Esophagus squamous epithelium (tissue), 5 donors: ENCODE measurements at regions not wholly inside any gene's neighbourhood (a gene's known extent, or its start where the extent isn't known, plus 50 kb on each side); places are given as distances from the start of the nearest gene placed in this dataset.
"Not testable (repeated sequence)": the region's sequence is repeated elsewhere in the genome, so short reads cannot be mapped to it uniquely, and the experiment has no call there.

ENCODE experiments used
- DNase-seq: peaks from one replicate; lab custom pipeline; 2025; lab: John Stamatoyannopoulos, UW
- H3K27ac ChIP-seq, 4 donors: fragments of 200-600 bp; sonication (generic); one replicate each; pipeline ENCODE4 v1.5.1; 2016 to 2019; ENCODE audit warnings: mild to moderate bottlenecking in 1 of 4
- H3K27me3 ChIP-seq, 4 donors: fragments of 200-600 bp; sonication (generic); 1 replicate in 3 of 4; 2 replicates in 1 of 4; pipeline versions ENCODE4 v1.5.1 to v1.6.0; 2017 to 2021; ENCODE audit warnings: antibody characterized with exemption in 1 of 4
- H3K36me3 ChIP-seq, 3 donors: fragments of 200-600 bp; sonication (generic); one replicate each; pipeline ENCODE4 v1.5.1; 2016 to 2019
- H3K4me1 ChIP-seq, 3 donors: fragments of 200-600 bp; sonication (generic); one replicate each; pipeline ENCODE4 v1.5.1; 2017 to 2019
- H3K4me3 ChIP-seq, 4 donors: fragments of 200-600 bp; sonication (generic); 1 replicate in 3 of 4; 2 replicates in 1 of 4; pipeline ENCODE4 v1.5.1; 2016 to 2019; ENCODE audit warnings: mild to moderate bottlenecking in 2 of 4, moderate library complexity in 1 of 4
- H3K9me3 ChIP-seq, 3 donors: fragments of 200-600 bp; sonication (generic); one replicate each; pipeline ENCODE4 v1.5.1; 2016 to 2019
- POLR2A ChIP-seq, 4 donors: fragments of 450-650 bp; IDR thresholded peaks; one replicate each; pipeline ENCODE4 v1.6.1; 2017; ENCODE audit warnings: antibody characterized with exemption in 4 of 4, mild to moderate bottlenecking in 4 of 4, moderate library complexity in 3 of 4
- WGBS, 2 donors: methylation state at CpG; one replicate each; pipeline ENCODE4 v1.1.5; 2018; 5-methylcytosine and 5-hydroxymethylcytosine counted together
- intact Hi-C: fragments of 100-400 bp; cut with DNase I; formaldehyde crosslinking; loops from one replicate; pipeline ENCODE4 v1.15.0; 2022
- TF ChIP-seq, protein P1 (sequence below), 6 experiments: fragments of 450-650 bp in 4 of 6; fragments of 200-600 bp in 2 of 6; sonication (generic) in 2 of 6; IDR thresholded peaks; one replicate each; pipeline ENCODE4 v1.5.1; 2016 to 2019; ENCODE audit warnings: antibody characterized with exemption in 6 of 6, mild to moderate bottlenecking in 4 of 6, moderate library complexity in 4 of 6
- donor health status: DM: yes; HTN: yes; CAD: no.

DNA sequence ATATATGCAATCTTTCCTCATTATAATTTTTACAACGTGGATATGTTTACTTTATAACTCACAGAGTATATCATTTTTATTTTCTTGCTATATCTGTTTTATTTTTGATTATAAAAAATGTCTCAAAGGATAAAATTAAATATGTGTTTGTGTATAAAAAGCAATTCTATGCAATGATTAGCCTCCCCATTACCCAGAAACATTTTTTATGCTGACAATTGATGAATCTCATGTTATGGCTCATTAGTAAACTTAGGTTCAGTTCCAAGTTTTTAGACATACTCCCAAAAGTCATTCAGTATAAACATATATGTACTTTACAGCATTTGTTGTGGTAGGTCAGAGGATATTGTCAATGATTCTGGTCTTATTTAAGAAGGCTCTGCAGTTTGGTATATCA, 540.1 kb upstream of the SPRY2 start:
- no peaks in the 10 kb centered on the region for H3K27me3 ChIP-seq
- DNase-seq: no peak
- TF ChIP-seq POLR2A (IDR thresholded peaks at IDR 0.05): no peak
- intact Hi-C loops: no loop called here
- no peaks in the 10 kb centered on the region for H3K4me1 ChIP-seq
- 17 to 26% methylated on average over 1 of the region's 1 CpG for WGBS, 2 donors
- no peaks in the 10 kb centered on the region for H3K36me3 ChIP-seq
- H3K4me3 ChIP-seq: no peak overlapping the region
- no peaks in the 10 kb centered on the region for H3K9me3 ChIP-seq
- H3K27ac ChIP-seq: no peak overlapping the region

DNA sequence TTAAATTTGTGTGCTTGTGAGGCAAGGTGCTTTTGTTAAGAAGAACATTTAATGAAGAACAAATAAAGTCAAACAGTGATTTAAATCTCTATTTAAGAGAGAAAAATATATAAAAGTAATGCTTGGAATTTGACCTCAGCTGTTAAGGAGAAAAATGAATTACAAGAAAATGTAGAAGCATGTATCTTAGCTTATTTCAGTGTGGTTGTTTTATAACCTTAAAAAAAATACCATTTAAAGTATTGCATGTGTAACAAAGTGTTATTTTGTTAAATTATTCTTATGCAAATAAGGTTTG, 537.0 kb upstream of the SPRY2 start:
- Histone ChIP-seq H3K27me3 (no peaks in the 10 kb centered on the region), H3K9me3 (no peaks in the 10 kb centered on the region), H3K4me3 (no peak overlapping the region), H3K4me1 (no peaks in the 10 kb centered on the region), H3K27ac (no peak overlapping the region), H3K36me3 (no peaks in the 10 kb centered on the region)
- TF ChIP-seq, protein P1, sequence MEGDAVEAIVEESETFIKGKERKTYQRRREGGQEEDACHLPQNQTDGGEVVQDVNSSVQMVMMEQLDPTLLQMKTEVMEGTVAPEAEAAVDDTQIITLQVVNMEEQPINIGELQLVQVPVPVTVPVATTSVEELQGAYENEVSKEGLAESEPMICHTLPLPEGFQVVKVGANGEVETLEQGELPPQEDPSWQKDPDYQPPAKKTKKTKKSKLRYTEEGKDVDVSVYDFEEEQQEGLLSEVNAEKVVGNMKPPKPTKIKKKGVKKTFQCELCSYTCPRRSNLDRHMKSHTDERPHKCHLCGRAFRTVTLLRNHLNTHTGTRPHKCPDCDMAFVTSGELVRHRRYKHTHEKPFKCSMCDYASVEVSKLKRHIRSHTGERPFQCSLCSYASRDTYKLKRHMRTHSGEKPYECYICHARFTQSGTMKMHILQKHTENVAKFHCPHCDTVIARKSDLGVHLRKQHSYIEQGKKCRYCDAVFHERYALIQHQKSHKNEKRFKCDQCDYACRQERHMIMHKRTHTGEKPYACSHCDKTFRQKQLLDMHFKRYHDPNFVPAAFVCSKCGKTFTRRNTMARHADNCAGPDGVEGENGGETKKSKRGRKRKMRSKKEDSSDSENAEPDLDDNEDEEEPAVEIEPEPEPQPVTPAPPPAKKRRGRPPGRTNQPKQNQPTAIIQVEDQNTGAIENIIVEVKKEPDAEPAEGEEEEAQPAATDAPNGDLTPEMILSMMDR (IDR thresholded peaks at IDR 0.05): no peak
- TF ChIP-seq POLR2A (IDR thresholded peaks at IDR 0.05): no peak
- DNase-seq: no peak
- intact Hi-C loops: no loop called here

DNA sequence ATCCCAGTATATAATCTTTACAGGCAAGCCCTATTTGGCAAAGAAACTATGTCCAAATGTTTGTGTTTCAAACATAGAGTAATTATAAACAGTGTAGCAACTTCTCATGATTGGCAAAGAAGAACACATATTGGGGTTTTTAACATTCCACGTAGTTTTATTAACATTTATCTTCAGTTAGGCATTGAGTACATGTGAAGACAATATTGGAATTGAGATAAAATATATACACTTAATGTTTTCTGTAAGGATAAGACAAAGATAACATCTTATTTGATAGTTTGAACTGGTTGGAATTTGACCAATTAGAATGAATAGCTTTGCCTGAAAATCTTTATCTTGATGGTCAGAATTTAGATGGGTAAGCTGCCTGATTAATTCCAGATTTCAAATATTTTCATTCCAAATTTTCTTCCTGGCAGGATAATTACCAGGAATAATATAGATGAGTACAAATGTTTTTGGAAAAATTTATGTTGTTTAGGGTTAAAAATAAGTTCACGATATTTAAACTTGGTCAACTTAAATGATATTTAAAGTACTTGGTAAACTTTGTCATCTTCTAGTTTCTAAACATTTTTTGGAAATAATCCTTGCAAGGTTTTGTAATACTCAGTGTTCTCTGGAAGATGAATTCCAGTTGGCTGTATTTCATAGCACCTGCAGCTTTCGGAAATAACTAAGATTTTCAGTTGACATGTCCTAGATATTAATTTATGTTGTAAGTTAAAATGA, 536.5 kb upstream of the SPRY2 start:
- Histone ChIP-seq H3K27me3 (no peaks in the 10 kb centered on the region), H3K4me3 (no peak overlapping the region), H3K4me1 (no peaks in the 10 kb centered on the region), H3K36me3 (no peaks in the 10 kb centered on the region), H3K9me3 (no peaks in the 10 kb centered on the region), H3K27ac (no peak overlapping the region)
- TF ChIP-seq, protein P1 (IDR thresholded peaks at IDR 0.05): no peak
- no peak for TF ChIP-seq POLR2A (IDR thresholded peaks at IDR 0.05)
- no peak for DNase-seq
- 70 to 74% methylated on average over 3 of the region's 3 CpGs for WGBS, 2 donors
- intact Hi-C loops: no loop called here

DNA sequence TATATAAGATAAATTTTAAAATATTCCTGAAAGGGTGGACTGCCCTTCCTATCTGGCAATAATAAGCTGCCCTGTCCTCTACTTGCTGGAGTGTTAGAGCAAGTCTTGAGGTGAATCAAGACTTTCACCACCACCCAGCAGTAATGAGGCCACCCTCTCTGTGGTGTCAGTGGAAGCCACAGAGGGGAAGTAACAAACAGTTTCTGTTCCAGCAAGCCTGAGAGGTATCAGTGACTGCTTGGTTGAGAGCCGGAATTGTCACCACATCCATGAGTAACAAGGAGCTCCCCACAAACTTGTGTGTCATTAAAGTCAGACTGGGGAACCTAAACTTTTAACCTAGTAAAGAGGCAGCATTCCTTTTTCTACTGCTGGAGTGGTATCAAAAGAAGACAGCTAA, 532.7 kb upstream of the SPRY2 start:
- H3K4me1 ChIP-seq: no peaks in the 10 kb centered on the region
- TF ChIP-seq, protein P1 (IDR thresholded peaks at IDR 0.05): no peak
- no peak for TF ChIP-seq POLR2A (IDR thresholded peaks at IDR 0.05)
- no peak overlapping the region for H3K27ac ChIP-seq
- H3K4me3 ChIP-seq: no peak overlapping the region
- H3K27me3 ChIP-seq: no peaks in the 10 kb centered on the region
- no peaks in the 10 kb centered on the region for H3K36me3 ChIP-seq
- WGBS, 2 donors: 63 to 67% methylated on average over 1 of the region's 1 CpG
- intact Hi-C loops: no loop called here
- H3K9me3 ChIP-seq: no peaks in the 10 kb centered on the region
- DNase-seq: no peak

DNA sequence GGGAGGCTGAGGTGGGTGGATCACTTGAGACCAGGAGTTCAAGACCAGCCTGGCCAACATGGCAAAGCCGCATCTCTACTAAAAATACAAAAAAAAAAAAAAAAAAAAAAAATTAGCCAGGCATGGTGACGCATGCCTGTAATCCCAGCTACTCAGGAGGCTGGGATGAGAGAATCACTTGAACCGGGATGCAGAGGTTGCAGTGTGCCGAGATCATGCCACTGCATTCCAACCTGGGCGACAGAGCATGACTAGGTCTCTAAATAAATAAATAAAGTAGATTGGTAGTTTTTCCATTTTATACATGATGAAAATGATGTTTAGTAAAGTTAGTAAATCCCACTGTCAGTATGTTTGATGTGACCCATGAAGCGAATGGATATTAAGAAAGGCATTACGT, 531.0 kb upstream of the SPRY2 start:
- H3K36me3 ChIP-seq, H3K27me3 ChIP-seq, H3K4me3 ChIP-seq, DNase-seq, H3K27ac ChIP-seq, intact Hi-C loops, H3K9me3 ChIP-seq, H3K4me1 ChIP-seq: not testable (repeated sequence)
- WGBS, 2 donors: 91 to 94% methylated on average over 6 of the region's 7 CpGs

DNA sequence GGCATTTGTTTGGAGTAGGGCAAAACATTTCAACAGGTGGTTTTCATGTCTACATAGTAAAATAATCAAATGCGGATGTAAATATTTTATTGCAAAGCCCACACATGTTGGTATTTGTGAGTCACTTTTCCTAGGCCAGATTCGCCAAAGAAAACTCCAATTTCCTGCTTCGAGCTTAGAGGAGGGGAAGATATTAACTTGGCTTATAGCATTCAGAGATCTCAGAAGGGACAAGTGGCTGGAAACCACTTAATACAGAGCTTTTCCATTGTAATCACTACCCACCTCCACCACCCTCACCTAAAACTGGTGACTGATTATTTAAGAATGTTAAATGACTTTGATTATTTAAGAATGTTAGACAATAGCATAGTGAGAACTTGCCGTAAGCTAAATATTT, 530.6 kb upstream of the SPRY2 start:
- Histone ChIP-seq H3K27ac (no peak overlapping the region), H3K9me3 (no peaks in the 10 kb centered on the region), H3K4me3 (no peak overlapping the region), H3K36me3 (no peaks in the 10 kb centered on the region), H3K27me3 (no peaks in the 10 kb centered on the region), H3K4me1 (no peaks in the 10 kb centered on the region)
- WGBS, 2 donors: 63 to 76% methylated on average over 4 of the region's 4 CpGs
- TF ChIP-seq POLR2A (IDR thresholded peaks at IDR 0.05): no peak
- TF ChIP-seq, protein P1 (IDR thresholded peaks at IDR 0.05): no peak
- DNase-seq: no peak
- intact Hi-C loops: no loop called here
